Activated T-cell treated with anti-CD3 and anti-CD28 coated beads, Interleukin-2, amount 50 U/mL, for 24 hours (primary cell): ENCODE measurements at regions not wholly inside any gene's neighbourhood (a gene's known extent, or its start where the extent isn't known, plus 50 kb on each side); places are given as distances from the start of the nearest gene placed in this dataset.
"Not testable (repeated sequence)": the region's sequence is repeated elsewhere in the genome, so short reads cannot be mapped to it uniquely, and the experiment has no call there.

Experiments used
- DNase-seq: peaks from one replicate; pipeline ENCODE4 v3.0.0-alpha.2; 2020
- H3K27ac Mint-ChIP-seq: 2 replicates; pipeline ENCODE4 v1.8.0; 2020; ENCODE audit warnings: mild to moderate bottlenecking, mixed read lengths
- H3K27me3 Mint-ChIP-seq: 2 replicates; pipeline ENCODE4 v1.8.0; 2020; ENCODE audit warnings: mixed read lengths
- H3K36me3 Mint-ChIP-seq: 2 replicates; pipeline ENCODE4 v1.8.0; 2020; ENCODE audit warnings: low read depth, mixed read lengths
- H3K4me1 Mint-ChIP-seq: 2 replicates; pipeline ENCODE4 v1.8.0; 2020; ENCODE audit warnings: low read depth, mixed read lengths
- H3K4me3 Mint-ChIP-seq: 2 replicates; pipeline ENCODE4 v1.8.0; 2020; ENCODE audit warnings: mild to moderate bottlenecking, moderate library complexity, mixed read lengths
- H3K9me3 Mint-ChIP-seq: 2 replicates; pipeline ENCODE4 v1.8.0; 2020; ENCODE audit warnings: mixed read lengths

DNA sequence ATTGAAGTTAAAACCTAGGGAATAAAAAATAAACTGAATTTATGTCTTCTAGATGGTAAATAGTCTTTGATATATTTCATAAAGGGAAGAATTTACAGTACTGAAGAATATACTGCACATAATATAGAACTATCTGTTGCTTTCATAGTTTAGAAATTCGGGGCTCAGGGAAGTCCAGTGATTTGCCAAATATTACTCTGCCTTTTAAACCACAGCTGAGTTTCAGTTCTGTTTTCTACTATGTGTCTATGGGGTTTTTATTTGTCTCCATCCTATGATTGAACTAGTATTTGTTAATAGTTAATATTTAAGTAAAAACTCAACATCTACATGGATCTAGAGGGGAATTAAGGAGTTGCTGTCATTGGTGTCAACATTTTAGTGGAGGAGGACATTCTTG, 715.0 kb upstream of the CDH8 start:
- no peak overlapping the region for H3K27ac Mint-ChIP-seq
- H3K4me3 Mint-ChIP-seq = no peak overlapping the region
- no peak for DNase-seq
- no peaks in the 10 kb centered on the region for H3K4me1 Mint-ChIP-seq
- no peaks in the 10 kb centered on the region for H3K27me3 Mint-ChIP-seq
- H3K36me3 Mint-ChIP-seq = no peaks in the 10 kb centered on the region
- peaks cover 36% of the 10 kb centered on the region for H3K9me3 Mint-ChIP-seq

GRCh38 chr16:62741692-62742091, 705.5 kb upstream of the CDH8 start:
- Mint-ChIP-seq H3K4me1 (no peaks in the 10 kb centered on the region), H3K27ac (no peak overlapping the region), H3K36me3 (no peaks in the 10 kb centered on the region), H3K27me3 (no peaks in the 10 kb centered on the region), H3K9me3 (peaks cover 41% of the 10 kb centered on the region), H3K4me3 (no peak overlapping the region)
- no peak for DNase-seq

DNA sequence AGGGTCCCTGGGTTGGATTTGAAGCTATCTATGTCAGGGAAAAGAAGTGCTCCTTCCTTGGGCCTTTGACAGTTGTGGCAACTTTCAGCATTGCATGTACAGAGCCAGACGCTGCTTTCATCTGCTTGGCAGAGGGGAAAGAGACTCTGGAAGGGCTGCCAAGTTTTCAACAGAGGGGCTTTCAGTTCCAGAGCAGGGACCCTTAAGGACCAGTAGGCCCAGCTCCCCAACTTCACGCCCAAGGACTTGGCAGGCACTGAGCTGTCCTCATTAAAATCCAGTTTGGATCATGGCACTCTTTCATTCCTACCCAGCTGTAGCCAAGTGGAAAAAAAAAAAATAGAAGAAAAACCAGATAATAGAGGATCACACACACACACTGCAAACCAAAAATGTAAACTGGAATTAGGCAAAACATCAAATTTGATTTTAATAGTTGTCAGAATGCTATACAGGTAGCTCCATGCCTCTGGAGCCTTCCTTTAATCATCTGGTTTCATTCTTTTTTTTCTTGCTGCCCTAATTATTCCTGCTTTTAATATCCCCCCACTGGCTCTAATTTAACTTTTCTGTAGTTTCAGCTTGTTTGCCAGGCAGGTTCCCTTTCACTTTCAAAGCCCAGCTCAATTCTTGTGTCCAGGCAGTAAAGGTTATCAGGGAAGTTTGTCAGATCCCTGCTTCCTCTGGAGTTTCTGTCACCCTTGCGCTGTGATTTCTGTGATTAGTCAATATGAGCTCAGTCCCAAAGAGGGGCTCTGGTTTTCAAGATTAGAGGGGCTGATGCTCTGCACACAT, 702.6 kb upstream of the CDH8 start:
- H3K9me3 Mint-ChIP-seq = peaks cover 25% of the 10 kb centered on the region
- no peaks in the 10 kb centered on the region for H3K4me1 Mint-ChIP-seq
- no peaks in the 10 kb centered on the region for H3K27me3 Mint-ChIP-seq
- no peak overlapping the region for H3K4me3 Mint-ChIP-seq
- H3K36me3 Mint-ChIP-seq = no peaks in the 10 kb centered on the region
- no peak for DNase-seq
- H3K27ac Mint-ChIP-seq = no peak overlapping the region

DNA sequence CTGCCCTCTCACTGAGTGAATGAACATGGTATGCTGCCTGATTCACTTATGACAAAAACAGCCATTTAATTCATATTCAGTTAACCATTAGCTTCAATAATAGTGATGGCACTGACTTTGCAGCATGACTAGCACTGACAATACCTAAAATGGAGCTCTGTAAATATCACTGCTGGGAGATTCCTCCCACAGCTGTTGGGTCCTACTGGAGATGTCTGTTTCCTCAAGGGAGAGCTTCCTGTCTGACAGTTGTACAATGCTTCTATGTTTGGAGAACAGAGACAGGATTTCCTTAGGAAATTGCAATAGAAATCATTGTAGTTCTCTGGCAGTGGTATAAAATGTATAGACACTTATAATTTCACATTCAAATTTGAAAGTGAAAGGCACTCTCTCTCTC, 695.9 kb upstream of the CDH8 start:
- Mint-ChIP-seq H3K27me3 (no peaks in the 10 kb centered on the region), H3K27ac (no peak overlapping the region), H3K4me1 (no peaks in the 10 kb centered on the region), H3K9me3 (peaks cover 26% of the 10 kb centered on the region), H3K4me3 (no peak overlapping the region), H3K36me3 (no peaks in the 10 kb centered on the region)
- no peak for DNase-seq

GRCh38 chr16:62724670-62725269, 688.5 kb upstream of the CDH8 start:
- H3K27me3 Mint-ChIP-seq, H3K4me3 Mint-ChIP-seq, H3K27ac Mint-ChIP-seq, DNase-seq, H3K36me3 Mint-ChIP-seq, H3K4me1 Mint-ChIP-seq: not testable (repeated sequence)
- peaks cover 55% of the 10 kb centered on the region for H3K9me3 Mint-ChIP-seq

- H3K4me3 Mint-ChIP-seq = no peak overlapping the region
- no peaks in the 10 kb centered on the region for H3K4me1 Mint-ChIP-seq
- H3K27ac Mint-ChIP-seq = no peak overlapping the region
Observed at GRCh38 chr16:62720651-62721050, 684.4 kb upstream of the CDH8 start.

GRCh38 chr16:62717026-62717425, 680.8 kb upstream of the CDH8 start:
- no peak overlapping the region for H3K27ac Mint-ChIP-seq
- H3K36me3 Mint-ChIP-seq = no peaks in the 10 kb centered on the region
- H3K4me1 Mint-ChIP-seq = no peaks in the 10 kb centered on the region
- peaks cover 41% of the 10 kb centered on the region for H3K9me3 Mint-ChIP-seq
- H3K27me3 Mint-ChIP-seq = no peaks in the 10 kb centered on the region
- H3K4me3 Mint-ChIP-seq = no peak overlapping the region
- no peak for DNase-seq

More at GRCh38 chr16:62720651-62721050, 684.4 kb upstream of the CDH8 start:
- peaks cover 52% of the 10 kb centered on the region for H3K9me3 Mint-ChIP-seq
- DNase-seq = no peak
- H3K27me3 Mint-ChIP-seq = no peaks in the 10 kb centered on the region
- no peaks in the 10 kb centered on the region for H3K36me3 Mint-ChIP-seq

GRCh38 chr16:62715701-62716100, 679.5 kb upstream of the CDH8 start:
- no peaks in the 10 kb centered on the region for H3K36me3 Mint-ChIP-seq
- no peaks in the 10 kb centered on the region for H3K27me3 Mint-ChIP-seq
- no peak for DNase-seq
- no peak overlapping the region for H3K4me3 Mint-ChIP-seq
- no peak overlapping the region for H3K27ac Mint-ChIP-seq
- peaks cover 30% of the 10 kb centered on the region for H3K9me3 Mint-ChIP-seq
- no peaks in the 10 kb centered on the region for H3K4me1 Mint-ChIP-seq

- Mint-ChIP-seq H3K36me3 (no peaks in the 10 kb centered on the region), H3K27ac (no peak overlapping the region), H3K4me1 (no peaks in the 10 kb centered on the region), H3K4me3 (no peak overlapping the region), H3K27me3 (no peaks in the 10 kb centered on the region), H3K9me3 (peaks cover 22% of the 10 kb centered on the region)
- DNase-seq = no peak
Observed at GRCh38 chr16:62712566-62712965, 676.3 kb upstream of the CDH8 start.

- no peak for DNase-seq
- no peaks in the 10 kb centered on the region for H3K27me3 Mint-ChIP-seq
Observed at GRCh38 chr16:62711797-62712196, 675.6 kb upstream of the CDH8 start.

DNA sequence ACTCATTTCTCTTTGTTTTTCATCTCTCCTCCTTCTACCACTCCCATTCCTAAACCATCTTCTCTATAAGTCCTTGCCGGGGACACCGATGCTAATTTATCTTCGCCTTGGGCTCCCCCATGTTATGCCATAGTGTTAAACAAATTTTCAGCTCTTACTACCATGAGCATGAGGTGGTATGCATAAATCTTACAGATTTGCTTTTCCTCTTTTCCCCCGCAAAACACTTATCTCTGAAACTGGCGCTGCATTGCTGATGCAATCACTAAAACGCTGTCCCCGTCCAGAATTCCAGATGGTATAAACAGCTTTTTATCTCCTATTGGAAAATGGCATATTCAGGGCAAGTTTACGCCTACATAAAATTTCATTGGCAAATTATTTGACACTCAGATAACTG, 673.6 kb upstream of the CDH8 start:
- H3K27ac Mint-ChIP-seq = no peak overlapping the region
- no peaks in the 10 kb centered on the region for H3K4me1 Mint-ChIP-seq
- H3K36me3 Mint-ChIP-seq = no peaks in the 10 kb centered on the region
- DNase-seq = no peak
- no peak overlapping the region for H3K4me3 Mint-ChIP-seq
- H3K9me3 Mint-ChIP-seq = peaks cover 10% of the 10 kb centered on the region
- no peaks in the 10 kb centered on the region for H3K27me3 Mint-ChIP-seq

More at GRCh38 chr16:62711797-62712196, 675.6 kb upstream of the CDH8 start:
- H3K4me1 Mint-ChIP-seq = no peaks in the 10 kb centered on the region
- no peak overlapping the region for H3K4me3 Mint-ChIP-seq
- H3K9me3 Mint-ChIP-seq = peaks cover 20% of the 10 kb centered on the region
- no peaks in the 10 kb centered on the region for H3K36me3 Mint-ChIP-seq
- H3K27ac Mint-ChIP-seq = no peak overlapping the region

DNA sequence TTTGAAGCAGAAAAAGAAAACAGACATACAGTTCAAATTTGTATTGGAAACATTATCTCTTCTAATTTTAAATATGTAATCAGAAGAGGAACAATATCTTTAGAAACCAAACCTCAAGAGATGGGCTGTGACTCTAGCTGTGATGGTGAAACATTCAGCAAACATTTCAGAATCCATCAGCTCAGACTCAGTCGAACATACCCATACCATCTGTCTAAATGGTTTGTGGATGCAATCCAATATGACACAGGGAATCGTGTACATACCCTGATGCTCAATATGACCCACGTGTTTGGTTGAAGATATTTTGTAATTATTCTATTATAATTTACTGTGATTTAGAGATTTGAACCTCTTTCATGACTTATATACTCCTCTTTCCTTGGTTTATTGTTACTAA, 665.2 kb upstream of the CDH8 start:
- Mint-ChIP-seq H3K27ac (no peak overlapping the region), H3K36me3 (no peaks in the 10 kb centered on the region), H3K9me3 (peaks cover 24% of the 10 kb centered on the region), H3K4me1 (no peaks in the 10 kb centered on the region), H3K27me3 (no peaks in the 10 kb centered on the region), H3K4me3 (no peak overlapping the region)
- no peak for DNase-seq

DNA sequence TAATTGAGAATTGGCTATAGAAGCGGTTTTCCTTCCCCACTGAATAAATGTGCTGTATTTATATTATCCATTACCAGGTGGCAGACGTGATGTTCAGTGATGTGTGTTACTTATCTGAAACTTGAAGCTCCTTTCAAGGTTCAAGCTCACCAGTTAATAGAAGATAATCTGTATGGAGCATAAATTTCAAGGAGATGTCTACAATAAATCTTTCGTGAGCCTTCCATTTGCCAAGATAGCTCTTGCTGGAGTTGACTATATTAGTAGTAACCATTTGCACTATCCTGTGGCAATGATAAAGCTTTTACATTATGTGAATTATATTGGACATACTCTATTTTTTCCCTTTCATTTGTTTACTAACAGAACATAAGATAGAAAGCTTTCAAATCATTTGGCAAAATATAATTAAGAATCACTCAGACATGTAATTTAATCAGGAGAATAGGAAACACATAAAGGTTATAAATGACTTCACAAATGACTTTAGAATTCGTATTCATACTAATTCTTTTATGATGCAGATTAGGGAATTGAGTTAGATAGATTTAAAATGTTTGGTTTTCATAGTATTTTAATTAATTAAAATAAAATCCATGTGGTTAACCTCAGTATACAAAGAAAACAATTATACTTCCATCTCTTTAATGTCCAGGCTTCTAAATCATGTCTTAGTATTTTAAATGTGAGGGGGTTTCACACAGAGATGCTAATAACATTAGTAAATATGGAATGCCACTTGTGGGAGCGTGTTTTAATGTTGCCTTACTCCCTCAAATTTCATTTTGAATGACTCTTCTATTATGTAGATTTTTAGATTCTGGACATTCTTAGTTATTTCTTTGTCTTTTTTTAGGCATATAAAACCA, 664.4 kb upstream of the CDH8 start:
- H3K4me1 Mint-ChIP-seq = no peaks in the 10 kb centered on the region
- no peaks in the 10 kb centered on the region for H3K27me3 Mint-ChIP-seq
- no peak overlapping the region for H3K4me3 Mint-ChIP-seq
- no peak for DNase-seq
- H3K9me3 Mint-ChIP-seq = peaks cover 27% of the 10 kb centered on the region
- no peaks in the 10 kb centered on the region for H3K36me3 Mint-ChIP-seq
- H3K27ac Mint-ChIP-seq = no peak overlapping the region

- Mint-ChIP-seq H3K4me1 (no peaks in the 10 kb centered on the region), H3K36me3 (no peaks in the 10 kb centered on the region), H3K27me3 (no peaks in the 10 kb centered on the region), H3K9me3 (peaks cover 45% of the 10 kb centered on the region), H3K4me3 (no peak overlapping the region), H3K27ac (no peak overlapping the region)
- no peak for DNase-seq
Observed at GRCh38 chr16:62692685-62693084, 656.4 kb upstream of the CDH8 start.

GRCh38 chr16:62681819-62682218, 645.6 kb upstream of the CDH8 start:
- DNase-seq = no peak
- H3K4me1 Mint-ChIP-seq = no peaks in the 10 kb centered on the region
- no peaks in the 10 kb centered on the region for H3K36me3 Mint-ChIP-seq
- H3K4me3 Mint-ChIP-seq = no peak overlapping the region
- H3K9me3 Mint-ChIP-seq = peaks cover 26% of the 10 kb centered on the region
- H3K27me3 Mint-ChIP-seq = no peaks in the 10 kb centered on the region
- no peak overlapping the region for H3K27ac Mint-ChIP-seq
